Spinal cord (tissue), 9 donors: ENCODE measurements at regions not wholly inside any gene's neighbourhood (a gene's known extent, or its start where the extent isn't known, plus 50 kb on each side); places are given as distances from the start of the nearest gene placed in this dataset.

Experiments
- DNase-seq, 6 donors: peaks; one replicate each; pipeline versions ENCODE4 v3.0.0 to v3.0.0-alpha.2; 2013 to 2015; ENCODE audit warnings: low spot score in 6 of 6, low read depth in 4 of 6
- H3K27ac ChIP-seq: one replicate; pipeline ENCODE4 v1.5.1; 2013; ENCODE audit warnings: low read depth, low read length, control low read depth
- H3K27me3 ChIP-seq: one replicate; pipeline ENCODE4 v1.6.1; 2013; ENCODE audit warnings: low read length; ENCODE audit not compliant: control insufficient read depth, insufficient read depth
- H3K36me3 ChIP-seq: one replicate; pipeline ENCODE4 v1.6.1; 2013; ENCODE audit warnings: low read length; ENCODE audit not compliant: control insufficient read depth, insufficient read depth
- H3K4me1 ChIP-seq: one replicate; pipeline ENCODE4 v1.6.1; 2013; ENCODE audit warnings: low read length; ENCODE audit not compliant: control insufficient read depth, insufficient read depth
- H3K4me3 ChIP-seq: one replicate; pipeline ENCODE4 v1.5.1; 2013; ENCODE audit warnings: low read depth, low read length, control low read depth
- H3K9me3 ChIP-seq: one replicate; pipeline ENCODE4 v1.6.1; 2013; ENCODE audit warnings: low read length; ENCODE audit not compliant: control insufficient read depth, insufficient read depth
- WGBS: methylation state at CpG from one replicate; pipeline ENCODE4 v1.1.5; 2013; ENCODE audit warnings: missing lambda C conversion rate; ENCODE audit not compliant: insufficient coverage; 5-methylcytosine and 5-hydroxymethylcytosine counted together
- donor health status: healthy.

DNA sequence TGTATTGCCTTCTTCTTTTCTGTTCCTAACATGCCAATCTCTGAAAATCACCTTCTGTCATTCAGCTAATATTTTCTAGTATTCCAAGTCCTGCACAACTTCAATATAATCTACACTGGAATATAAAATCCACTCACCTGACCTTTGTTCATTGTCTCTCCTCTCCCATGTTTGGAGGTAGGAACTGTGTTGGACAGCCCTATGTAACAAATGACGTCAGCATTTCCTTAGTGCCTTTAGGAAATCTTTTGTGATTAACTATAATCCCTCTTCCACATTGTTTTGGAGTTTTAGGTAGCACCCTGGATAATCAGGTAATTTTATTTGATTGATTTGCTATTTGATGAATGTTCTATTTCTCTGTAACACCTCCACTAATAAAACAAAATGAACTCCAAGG lies 814.8 kb upstream of the PRKX start:
- Histone ChIP-seq H3K9me3 (no peaks in the 10 kb centered on the region), H3K27ac (no peak overlapping the region), H3K27me3 (no peaks in the 10 kb centered on the region), H3K4me3 (no peak overlapping the region), H3K36me3 (no peaks in the 10 kb centered on the region), H3K4me1 (no peaks in the 10 kb centered on the region)
- no CpG with 5 or more reads among the region's 1 CpG for WGBS
- DNase-seq, result no peak

GRCh38 chrX:4485912-4486311 lies 772.5 kb upstream of the PRKX start:
- DNase-seq, result peak in 4 of 6 donors; percentile 2 to 78 (median 31)
- no CpG with 5 or more reads among the region's 4 CpGs for WGBS
- no peak overlapping the region for H3K4me3 ChIP-seq

GRCh38 chrX:4484266-4484665 lies 770.8 kb upstream of the PRKX start:
- H3K27me3 ChIP-seq, result no peaks in the 10 kb centered on the region
- H3K9me3 ChIP-seq, result no peaks in the 10 kb centered on the region
- H3K4me3 ChIP-seq, result no peak overlapping the region
- WGBS, result 77% methylated on average over 2 of the region's 5 CpGs
- H3K27ac ChIP-seq, result no peak overlapping the region
- no peak for DNase-seq
- no peaks in the 10 kb centered on the region for H3K4me1 ChIP-seq
- no peaks in the 10 kb centered on the region for H3K36me3 ChIP-seq

More at GRCh38 chrX:4485912-4486311, 772.5 kb upstream of the PRKX start:
- Histone ChIP-seq H3K4me1 (no peaks in the 10 kb centered on the region), H3K27me3 (no peaks in the 10 kb centered on the region), H3K36me3 (no peaks in the 10 kb centered on the region), H3K27ac (no peak overlapping the region), H3K9me3 (no peaks in the 10 kb centered on the region)

- Histone ChIP-seq H3K9me3 (no peaks in the 10 kb centered on the region), H3K27me3 (no peaks in the 10 kb centered on the region), H3K36me3 (no peaks in the 10 kb centered on the region), H3K27ac (no peak overlapping the region), H3K4me3 (no peak overlapping the region), H3K4me1 (no peaks in the 10 kb centered on the region)
- 81% methylated on average over 2 of the region's 4 CpGs for WGBS
- no peak for DNase-seq
These were observed 738.1 kb upstream of the PRKX start for GRCh38 chrX:4451591-4451990.

GRCh38 chrX:4450177-4450576 lies 736.7 kb upstream of the PRKX start:
- WGBS, result 84% methylated on average over 2 of the region's 2 CpGs

GRCh38 chrX:4435905-4436304 lies 722.5 kb upstream of the PRKX start:
- no peaks in the 10 kb centered on the region for H3K4me1 ChIP-seq
- 25% methylated on average over 4 of the region's 4 CpGs for WGBS

More at GRCh38 chrX:4450177-4450576, 736.7 kb upstream of the PRKX start:
- no peak overlapping the region for H3K27ac ChIP-seq
- H3K4me3 ChIP-seq, result no peak overlapping the region
- DNase-seq, result peak in 1 of 6 donors; percentile 1
- no peaks in the 10 kb centered on the region for H3K27me3 ChIP-seq
- no peaks in the 10 kb centered on the region for H3K36me3 ChIP-seq
- H3K9me3 ChIP-seq, result no peaks in the 10 kb centered on the region
- no peaks in the 10 kb centered on the region for H3K4me1 ChIP-seq

DNA sequence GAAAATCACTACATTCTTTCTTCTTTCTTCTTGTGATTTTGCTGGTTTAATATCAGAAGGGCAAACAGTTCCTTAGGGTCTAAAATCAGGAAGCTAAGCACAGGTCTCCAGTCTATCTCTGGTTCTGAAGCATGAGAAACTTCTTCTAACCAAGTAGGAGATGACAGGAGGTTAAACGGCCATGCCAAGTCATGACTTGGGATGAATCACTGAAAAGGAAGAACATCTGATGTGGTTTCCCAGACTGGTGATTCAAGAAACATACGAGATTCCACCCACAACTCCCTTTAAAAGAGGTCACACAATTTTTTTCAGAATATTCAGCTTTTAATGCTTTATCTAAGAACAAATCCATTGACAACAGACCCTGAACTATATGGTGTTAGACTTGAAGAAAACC lies 684.0 kb upstream of the PRKX start:
- Histone ChIP-seq H3K27me3 (no peaks in the 10 kb centered on the region), H3K36me3 (no peaks in the 10 kb centered on the region), H3K4me1 (no peaks in the 10 kb centered on the region), H3K27ac (no peak overlapping the region), H3K4me3 (no peak overlapping the region), H3K9me3 (no peaks in the 10 kb centered on the region)
- DNase-seq, result no peak
- WGBS, result no CpG with 5 or more reads among the region's 2 CpGs

More at GRCh38 chrX:4435905-4436304, 722.5 kb upstream of the PRKX start:
- Histone ChIP-seq H3K27me3 (no peaks in the 10 kb centered on the region), H3K27ac (no peak overlapping the region), H3K9me3 (no peaks in the 10 kb centered on the region), H3K4me3 (no peak overlapping the region), H3K36me3 (no peaks in the 10 kb centered on the region)
- DNase-seq, result no peak

GRCh38 chrX:4382273-4382672 lies 668.8 kb upstream of the PRKX start:
- Histone ChIP-seq H3K4me1 (no peaks in the 10 kb centered on the region), H3K4me3 (no peak overlapping the region), H3K36me3 (no peaks in the 10 kb centered on the region), H3K27ac (no peak overlapping the region), H3K9me3 (no peaks in the 10 kb centered on the region), H3K27me3 (no peaks in the 10 kb centered on the region)
- DNase-seq, result peak in 2 of 6 donors; percentile 9 to 45
- 50% methylated on average over 2 of the region's 3 CpGs for whole genome bisulfite sequencing

- no peak overlapping the region for H3K27ac ChIP-seq
- H3K9me3 ChIP-seq, result no peaks in the 10 kb centered on the region
- DNase-seq, result no peak
- H3K4me3 ChIP-seq, result no peak overlapping the region
- no peaks in the 10 kb centered on the region for H3K36me3 ChIP-seq
- no peaks in the 10 kb centered on the region for H3K27me3 ChIP-seq
- H3K4me1 ChIP-seq, result no peaks in the 10 kb centered on the region
These were observed 667.3 kb upstream of the PRKX start for GRCh38 chrX:4380710-4381109.

DNA sequence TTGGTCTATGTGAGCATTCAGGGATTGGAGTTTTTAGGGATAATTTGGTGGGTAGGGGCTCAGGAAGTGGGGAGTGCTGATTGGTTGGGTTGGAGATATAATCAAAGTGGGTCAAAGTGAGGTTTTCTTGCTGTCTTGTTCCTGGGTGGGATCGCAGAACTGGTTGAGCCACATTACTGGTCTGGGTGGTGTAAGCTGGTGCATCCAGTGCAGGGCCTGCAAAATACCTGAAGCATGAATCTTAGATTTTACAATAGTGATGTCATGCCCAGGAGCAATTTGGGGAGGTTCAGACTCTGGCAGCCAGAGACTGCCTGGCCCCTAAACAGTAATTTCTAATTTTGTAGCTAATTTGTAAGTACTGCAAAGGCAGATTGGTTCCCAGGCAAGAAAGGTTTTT lies 665.6 kb upstream of the PRKX start:
- no peak overlapping the region for H3K27ac ChIP-seq
- no peaks in the 10 kb centered on the region for H3K36me3 ChIP-seq
- DNase-seq, result no peak
- H3K27me3 ChIP-seq, result no peaks in the 10 kb centered on the region
- WGBS, result 100% methylated on average over 1 of the region's 1 CpG
- H3K4me3 ChIP-seq, result no peak overlapping the region
- no peaks in the 10 kb centered on the region for H3K4me1 ChIP-seq
- H3K9me3 ChIP-seq, result no peaks in the 10 kb centered on the region
